ENCODE measurements at regions not wholly inside any gene's neighbourhood (a gene's known extent, or its start where the extent isn't known, plus 50 kb on each side); places are given as distances from the start of the nearest gene placed in this dataset.

- no TSS peak for BruUV-seq (replicated peaks)
- DNase-seq (ENCODE audit: low read depth, low spot score) = no peak
- in situ Hi-C loops (cut with HindIII; ENCODE audit: low pct_unique_long_range_greater_than_20kb, low sequenced_read_pairs) (no loop called here), intact Hi-C loops (cut with micrococcal nuclease; ENCODE audit: unreplicated experiment) (no loop called here)
- H3K27ac ChIP-seq (ENCODE audit: low read length) = no peak overlapping the region
- H3K27me3 ChIP-seq (ENCODE audit: control insufficient read depth, insufficient read depth, low read length) = no peaks in the 10 kb centered on the region
- no peaks in the 10 kb centered on the region for H3K4me1 ChIP-seq (ENCODE audit: control insufficient read depth, insufficient read depth, low read length)
- no peaks in the 10 kb centered on the region for H3K36me3 ChIP-seq (ENCODE audit: control insufficient read depth, insufficient read depth, low read length)
- POLR2A ChIA-PET = no interaction called here
- no peak for ATAC-seq
- H3K9me3 ChIP-seq (ENCODE audit: control insufficient read depth, insufficient read depth, low read depth, low read length) = no peaks in the 10 kb centered on the region
- no peak overlapping the region for H3K4me3 ChIP-seq (ENCODE audit: low read depth in 2 of 2, low read length in 2 of 2)
- TF ChIP-seq SIN3A (IDR thresholded peaks at IDR 0.05; ENCODE audit: borderline replicate concordance, insufficient read depth, low read depth, low read length) = no peak
- TF ChIP-seq POLR2AphosphoS5 (IDR thresholded peaks at IDR 0.05; ENCODE audit: low read depth, low read length) = no peak
- no peak for TF ChIP-seq REST (IDR thresholded peaks at IDR 0.05; ENCODE audit: insufficient read depth in 1 of 2, low read depth in 2 of 2, low read length in 1 of 2)
- no peak for TF ChIP-seq CTCF (IDR thresholded peaks at IDR 0.05)
- no peak for TF ChIP-seq TCF7L2 (IDR thresholded peaks at IDR 0.05; ENCODE audit: low read depth, low read length)
- CTCF ChIA-PET = no interaction called here
Observed at GRCh38 chr21:28256420-28256831, 736.3 kb downstream of the LTN1 start.

- H3K27me3 ChIP-seq (ENCODE audit: control insufficient read depth, insufficient read depth, low read length) = no peaks in the 10 kb centered on the region
- no TSS peak for BruUV-seq (replicated peaks)
- in situ Hi-C loops (cut with HindIII; ENCODE audit: low pct_unique_long_range_greater_than_20kb, low sequenced_read_pairs) (no loop called here), intact Hi-C loops (cut with micrococcal nuclease; ENCODE audit: unreplicated experiment) (no loop called here)
- POLR2A ChIA-PET = no interaction called here
- TF ChIP-seq CTCF (IDR thresholded peaks at IDR 0.05) (no peak), TCF7L2 (IDR thresholded peaks at IDR 0.05; ENCODE audit: low read depth, low read length) (no peak), REST (IDR thresholded peaks at IDR 0.05; ENCODE audit: insufficient read depth in 1 of 2, low read depth in 2 of 2, low read length in 1 of 2) (no peak), POLR2AphosphoS5 (IDR thresholded peaks at IDR 0.05; ENCODE audit: low read depth, low read length) (no peak), SIN3A (IDR thresholded peaks at IDR 0.05; ENCODE audit: borderline replicate concordance, insufficient read depth, low read depth, low read length) (no peak)
- no peaks in the 10 kb centered on the region for H3K36me3 ChIP-seq (ENCODE audit: control insufficient read depth, insufficient read depth, low read length)
- no peak overlapping the region for H3K27ac ChIP-seq (ENCODE audit: low read length)
- H3K4me1 ChIP-seq (ENCODE audit: control insufficient read depth, insufficient read depth, low read length) = no peaks in the 10 kb centered on the region
- CTCF ChIA-PET = no interaction called here
- H3K9me3 ChIP-seq (ENCODE audit: control insufficient read depth, insufficient read depth, low read depth, low read length) = no peaks in the 10 kb centered on the region
- no peak for DNase-seq (ENCODE audit: low read depth, low spot score)
- ATAC-seq = no peak
- H3K4me3 ChIP-seq (ENCODE audit: low read depth in 2 of 2, low read length in 2 of 2) = no peak overlapping the region
Observed at GRCh38 chr21:28253961-28254360, 738.7 kb downstream of the LTN1 start.
